GM12801 (cell line): ENCODE measurements at regions not wholly inside any gene's neighbourhood (a gene's known extent, or its start where the extent isn't known, plus 50 kb on each side); places are given as distances from the start of the nearest gene placed in this dataset.

ENCODE experiments used
- CTCF ChIP-seq: IDR thresholded peaks from one replicate; pipeline ENCODE4 v1.5.1; 2011; ENCODE audit warnings: control low read depth; ENCODE audit not compliant: insufficient read length; ENCODE audit errors: extremely low read depth

- TF ChIP-seq CTCF: no peak
These were observed 185.8 kb upstream of the SGK1 start for GRCh38 chr6:134503585-134504281.

GRCh38 chr6:134502614-134503549 is 185.0 kb upstream of the SGK1 start:
- TF ChIP-seq CTCF: no peak

GRCh38 chr6:134495890-134496248 is 178.0 kb upstream of the SGK1 start:
- no peak for TF ChIP-seq CTCF

- no peak for TF ChIP-seq CTCF
These were observed 177.4 kb upstream of the SGK1 start for GRCh38 chr6:134495203-134495889.

- TF ChIP-seq CTCF: no peak
These were observed 175.9 kb upstream of the SGK1 start for GRCh38 chr6:134493789-134494188.

GRCh38 chr6:134491477-134491876 is 173.6 kb upstream of the SGK1 start:
- TF ChIP-seq CTCF: no peak

GRCh38 chr6:134482593-134483270 is 164.8 kb upstream of the SGK1 start:
- no peak for TF ChIP-seq CTCF
